ENCODE measurements at regions not wholly inside any gene's neighbourhood (a gene's known extent, or its start where the extent isn't known, plus 50 kb on each side); places are given as distances from the start of the nearest gene placed in this dataset.

DNA sequence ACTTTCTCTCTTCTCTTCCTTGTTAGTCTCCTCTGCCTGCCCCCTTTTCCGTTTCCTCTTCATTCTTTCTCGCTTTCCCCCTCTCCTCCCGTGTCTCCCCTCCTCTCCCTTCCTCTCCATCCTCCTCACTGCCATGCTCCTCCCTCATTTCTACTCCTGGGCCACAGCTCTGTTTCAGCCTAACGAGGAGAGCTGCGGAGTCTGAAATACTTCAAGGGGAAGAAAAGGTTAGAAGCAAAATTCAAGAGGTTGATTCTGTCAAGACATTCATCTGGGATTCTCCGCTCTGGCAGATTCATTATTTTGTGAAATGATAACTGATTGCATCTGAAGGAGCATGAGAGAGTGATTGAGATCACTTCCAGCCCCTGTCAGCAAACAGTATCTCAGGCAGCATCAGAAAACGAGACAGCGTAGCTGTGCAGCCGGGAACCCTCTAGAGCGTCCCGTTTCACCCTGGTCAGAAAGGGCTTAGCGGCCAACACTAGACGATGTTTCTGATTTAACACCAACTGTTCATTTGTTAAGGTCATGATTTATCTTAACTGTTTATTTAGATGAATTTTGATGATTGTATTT lies 279.3 kb upstream of the B3GAT1 start:
- Histone ChIP-seq H3K79me2 (ENCODE audit: low read depth) (no peaks in the 10 kb centered on the region), H3K4me1 (replicated peaks; ENCODE audit: insufficient read depth) (no peaks in the 10 kb centered on the region), H3K9me3 (ENCODE audit: insufficient read depth, low read depth) (no peaks in the 10 kb centered on the region), H4K20me1 (ENCODE audit: insufficient read depth) (no peaks in the 10 kb centered on the region), H3K27me3 (ENCODE audit: insufficient read depth, low read depth) (peaks cover 71% of the 10 kb centered on the region), H3F3A (ENCODE audit: insufficient read depth, low read depth) (no peaks in the 10 kb centered on the region), H3K4me2 (no peak overlapping the region), H3K9me2 (ENCODE audit: insufficient read depth) (no peaks in the 10 kb centered on the region), H3K36me3 (ENCODE audit: low read depth) (no peaks in the 10 kb centered on the region), H2AFZ (no peak overlapping the region), H3K27ac (no peak overlapping the region), H3K4me3 (no peak overlapping the region)
- no peak for TF ChIP-seq EZH2 (IDR thresholded peaks at IDR 0.05; ENCODE audit: low read depth)
- TF ChIP-seq, protein P1, sequence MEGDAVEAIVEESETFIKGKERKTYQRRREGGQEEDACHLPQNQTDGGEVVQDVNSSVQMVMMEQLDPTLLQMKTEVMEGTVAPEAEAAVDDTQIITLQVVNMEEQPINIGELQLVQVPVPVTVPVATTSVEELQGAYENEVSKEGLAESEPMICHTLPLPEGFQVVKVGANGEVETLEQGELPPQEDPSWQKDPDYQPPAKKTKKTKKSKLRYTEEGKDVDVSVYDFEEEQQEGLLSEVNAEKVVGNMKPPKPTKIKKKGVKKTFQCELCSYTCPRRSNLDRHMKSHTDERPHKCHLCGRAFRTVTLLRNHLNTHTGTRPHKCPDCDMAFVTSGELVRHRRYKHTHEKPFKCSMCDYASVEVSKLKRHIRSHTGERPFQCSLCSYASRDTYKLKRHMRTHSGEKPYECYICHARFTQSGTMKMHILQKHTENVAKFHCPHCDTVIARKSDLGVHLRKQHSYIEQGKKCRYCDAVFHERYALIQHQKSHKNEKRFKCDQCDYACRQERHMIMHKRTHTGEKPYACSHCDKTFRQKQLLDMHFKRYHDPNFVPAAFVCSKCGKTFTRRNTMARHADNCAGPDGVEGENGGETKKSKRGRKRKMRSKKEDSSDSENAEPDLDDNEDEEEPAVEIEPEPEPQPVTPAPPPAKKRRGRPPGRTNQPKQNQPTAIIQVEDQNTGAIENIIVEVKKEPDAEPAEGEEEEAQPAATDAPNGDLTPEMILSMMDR (conservative IDR thresholded peaks at IDR 0.05): no peak
- BruUV-seq (replicated peaks): no TSS peak
- CTCF ChIA-PET: no interaction called here
- POLR2A ChIA-PET (ENCODE audit: unreplicated experiment): no interaction called here
- intact Hi-C loops (cut with micrococcal nuclease; ENCODE audit: unreplicated experiment): no loop called here
- no peak for DNase-seq

DNA sequence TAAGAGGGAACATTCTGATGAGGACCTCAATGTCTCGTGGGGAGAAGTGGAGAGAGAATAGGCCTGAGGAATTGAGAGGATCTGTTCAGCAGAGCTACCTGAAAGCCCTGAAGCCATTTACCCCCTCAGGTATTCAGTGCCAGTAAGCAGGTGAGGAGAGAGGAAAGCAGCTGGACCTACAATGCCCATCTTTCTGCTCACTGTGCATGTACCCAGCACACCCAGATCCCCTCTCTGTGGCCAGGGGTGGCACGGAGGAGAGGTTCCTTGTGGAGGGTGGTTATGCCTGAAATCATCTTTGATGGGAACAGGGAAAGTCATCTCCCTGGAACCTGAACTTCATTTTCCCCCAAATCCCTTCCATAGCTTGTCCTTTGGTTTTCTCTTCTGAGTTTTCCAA lies 277.8 kb upstream of the B3GAT1 start:
- H3K9me2 ChIP-seq (ENCODE audit: insufficient read depth): no peaks in the 10 kb centered on the region
- ChIA-PET POLR2A (ENCODE audit: unreplicated experiment) (interaction anchor here (0.6 kb wide), 1 partner anchor 197 kb away, joined by 9 read pairs; no protein-coding TSS in a partner anchor), CTCF (no interaction called here)
- H3K4me1 ChIP-seq (replicated peaks; ENCODE audit: insufficient read depth): no peaks in the 10 kb centered on the region
- no peaks in the 10 kb centered on the region for H3K36me3 ChIP-seq (ENCODE audit: low read depth)
- intact Hi-C loops (cut with micrococcal nuclease; ENCODE audit: unreplicated experiment): no loop called here
- H3K27ac ChIP-seq: no peak overlapping the region
- no peak overlapping the region for H3K4me3 ChIP-seq
- no peaks in the 10 kb centered on the region for H3K79me2 ChIP-seq (ENCODE audit: low read depth)
- H3K27me3 ChIP-seq (ENCODE audit: insufficient read depth, low read depth): peaks cover 78% of the 10 kb centered on the region
- TF ChIP-seq, protein P1 (conservative IDR thresholded peaks at IDR 0.05): no peak
- TF ChIP-seq EZH2 (IDR thresholded peaks at IDR 0.05; ENCODE audit: low read depth): no peak
- no peak for DNase-seq
- no peaks in the 10 kb centered on the region for H3F3A ChIP-seq (ENCODE audit: insufficient read depth, low read depth)
- no peak overlapping the region for H3K4me2 ChIP-seq
- H4K20me1 ChIP-seq (ENCODE audit: insufficient read depth): no peaks in the 10 kb centered on the region
- H2AFZ ChIP-seq: no peak overlapping the region
- no TSS peak for BruUV-seq (replicated peaks)
- no peaks in the 10 kb centered on the region for H3K9me3 ChIP-seq (ENCODE audit: insufficient read depth, low read depth)

DNA sequence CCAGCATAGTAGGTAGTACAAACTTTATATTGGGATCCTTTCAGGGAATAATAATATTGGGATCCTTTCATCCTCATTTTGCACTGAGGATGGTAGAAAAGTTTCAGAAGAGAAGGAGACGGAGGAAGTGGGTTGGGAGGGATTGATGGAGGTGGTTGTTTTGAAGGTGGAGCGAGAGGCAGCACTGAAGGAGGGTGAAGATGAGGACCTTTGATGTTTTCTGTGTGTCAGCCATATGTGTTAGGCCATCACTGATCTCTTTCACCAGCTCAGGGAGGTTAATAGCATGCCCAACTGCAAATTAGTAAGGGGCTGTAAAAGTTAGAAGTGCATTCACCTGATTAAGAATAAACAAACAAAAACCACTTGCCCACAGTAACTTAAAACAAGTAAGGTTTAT lies 275.5 kb upstream of the B3GAT1 start:
- Histone ChIP-seq H3K36me3 (ENCODE audit: low read depth) (no peaks in the 10 kb centered on the region), H4K20me1 (ENCODE audit: insufficient read depth) (no peaks in the 10 kb centered on the region), H3K27me3 (ENCODE audit: insufficient read depth, low read depth) (peaks cover 90% of the 10 kb centered on the region), H3K9me3 (ENCODE audit: insufficient read depth, low read depth) (no peaks in the 10 kb centered on the region), H3K4me2 (no peak overlapping the region), H3F3A (ENCODE audit: insufficient read depth, low read depth) (no peaks in the 10 kb centered on the region), H3K27ac (no peak overlapping the region), H3K79me2 (ENCODE audit: low read depth) (no peaks in the 10 kb centered on the region), H3K4me3 (no peak overlapping the region), H2AFZ (no peak overlapping the region), H3K4me1 (replicated peaks; ENCODE audit: insufficient read depth) (no peaks in the 10 kb centered on the region), H3K9me2 (ENCODE audit: insufficient read depth) (no peaks in the 10 kb centered on the region)
- POLR2A ChIA-PET (ENCODE audit: unreplicated experiment): no interaction called here
- CTCF ChIA-PET: no interaction called here
- BruUV-seq (replicated peaks): no TSS peak
- TF ChIP-seq, protein P1 (conservative IDR thresholded peaks at IDR 0.05): no peak
- TF ChIP-seq EZH2 (IDR thresholded peaks at IDR 0.05; ENCODE audit: low read depth): no peak
- intact Hi-C loops (cut with micrococcal nuclease; ENCODE audit: unreplicated experiment): no loop called here
- DNase-seq: no peak
